Osteocyte (in vitro differentiated cells): ENCODE measurements at regions not wholly inside any gene's neighbourhood (a gene's known extent, or its start where the extent isn't known, plus 50 kb on each side); places are given as distances from the start of the nearest gene placed in this dataset.

Experiments used
- DNase-seq: peaks from one replicate; pipeline ENCODE4 v3.0.0; 2021; ENCODE audit warnings: mixed read lengths; ENCODE audit not compliant: unreplicated experiment; ENCODE audit errors: extremely low spot score
- H3K27ac Mint-ChIP-seq: one replicate; pipeline ENCODE4 v1.8.0; 2021; ENCODE audit warnings: mild to moderate bottlenecking, mixed read lengths; ENCODE audit not compliant: unreplicated experiment
- H3K27me3 Mint-ChIP-seq: one replicate; pipeline ENCODE4 v1.8.0; 2021; ENCODE audit warnings: mixed read lengths; ENCODE audit not compliant: unreplicated experiment
- H3K36me3 Mint-ChIP-seq: one replicate; pipeline ENCODE4 v1.8.0; 2021; ENCODE audit warnings: mixed read lengths; ENCODE audit not compliant: unreplicated experiment
- H3K4me1 Mint-ChIP-seq: one replicate; pipeline ENCODE4 v1.8.0; 2021; ENCODE audit warnings: mixed read lengths; ENCODE audit not compliant: unreplicated experiment
- H3K4me3 Mint-ChIP-seq: one replicate; pipeline ENCODE4 v1.8.0; 2021; ENCODE audit warnings: mild to moderate bottlenecking, moderate library complexity, mixed read lengths; ENCODE audit not compliant: unreplicated experiment
- H3K9me3 Mint-ChIP-seq: one replicate; pipeline ENCODE4 v1.8.0; 2021; ENCODE audit warnings: mixed read lengths; ENCODE audit not compliant: unreplicated experiment
- TF ChIP-seq, protein P1 (sequence below): fragments of 200-600 bp; sonication (generic); IDR thresholded peaks from 2 replicates; pipeline ENCODE4 v1.5.0; 2021; ENCODE audit warnings: antibody characterized with exemption, mild to moderate bottlenecking, moderate library complexity

DNA sequence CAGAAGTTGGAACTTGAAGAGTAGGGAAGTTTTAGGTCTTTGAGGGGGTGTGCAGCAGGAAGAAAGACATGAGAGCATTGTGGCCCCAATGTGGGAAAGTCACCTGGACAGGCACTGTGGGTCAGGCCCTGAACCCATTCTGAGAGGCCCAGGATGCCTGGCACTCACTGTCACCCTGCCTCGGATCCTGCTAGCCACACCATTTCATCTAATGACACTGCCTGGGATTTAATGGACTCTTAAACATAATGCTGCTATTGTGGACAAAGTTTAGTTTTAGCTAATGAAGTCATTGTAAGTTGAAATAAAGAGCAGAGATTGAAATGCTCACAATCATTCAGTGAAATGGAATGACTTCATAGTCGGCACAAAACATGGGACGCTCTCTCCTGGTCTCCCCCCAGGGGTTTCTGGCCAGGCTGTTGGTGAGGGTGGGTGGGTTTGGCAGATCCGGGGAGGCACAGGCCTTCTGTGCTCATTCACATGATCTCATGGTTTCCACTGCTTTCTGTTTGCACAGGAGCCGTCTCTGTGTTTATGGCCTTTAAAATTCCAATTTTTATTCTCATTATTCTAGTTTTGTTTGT lies 141.8 kb upstream of the KLHL29 start:
- TF ChIP-seq, protein P1, sequence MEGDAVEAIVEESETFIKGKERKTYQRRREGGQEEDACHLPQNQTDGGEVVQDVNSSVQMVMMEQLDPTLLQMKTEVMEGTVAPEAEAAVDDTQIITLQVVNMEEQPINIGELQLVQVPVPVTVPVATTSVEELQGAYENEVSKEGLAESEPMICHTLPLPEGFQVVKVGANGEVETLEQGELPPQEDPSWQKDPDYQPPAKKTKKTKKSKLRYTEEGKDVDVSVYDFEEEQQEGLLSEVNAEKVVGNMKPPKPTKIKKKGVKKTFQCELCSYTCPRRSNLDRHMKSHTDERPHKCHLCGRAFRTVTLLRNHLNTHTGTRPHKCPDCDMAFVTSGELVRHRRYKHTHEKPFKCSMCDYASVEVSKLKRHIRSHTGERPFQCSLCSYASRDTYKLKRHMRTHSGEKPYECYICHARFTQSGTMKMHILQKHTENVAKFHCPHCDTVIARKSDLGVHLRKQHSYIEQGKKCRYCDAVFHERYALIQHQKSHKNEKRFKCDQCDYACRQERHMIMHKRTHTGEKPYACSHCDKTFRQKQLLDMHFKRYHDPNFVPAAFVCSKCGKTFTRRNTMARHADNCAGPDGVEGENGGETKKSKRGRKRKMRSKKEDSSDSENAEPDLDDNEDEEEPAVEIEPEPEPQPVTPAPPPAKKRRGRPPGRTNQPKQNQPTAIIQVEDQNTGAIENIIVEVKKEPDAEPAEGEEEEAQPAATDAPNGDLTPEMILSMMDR, result no peak
- H3K36me3 Mint-ChIP-seq, result no peaks in the 10 kb centered on the region
- peaks cover 12% of the 10 kb centered on the region for H3K4me1 Mint-ChIP-seq
- no peaks in the 10 kb centered on the region for H3K9me3 Mint-ChIP-seq
- no peak overlapping the region for H3K27ac Mint-ChIP-seq
- no peak overlapping the region for H3K4me3 Mint-ChIP-seq
- DNase-seq, result no peak
- H3K27me3 Mint-ChIP-seq, result peaks cover 8% of the 10 kb centered on the region

GRCh38 chr2:23244617-23245016 lies 140.4 kb upstream of the KLHL29 start:
- Mint-ChIP-seq H3K27ac (no peak overlapping the region), H3K4me3 (no peak overlapping the region), H3K9me3 (no peaks in the 10 kb centered on the region), H3K27me3 (peaks cover 7% of the 10 kb centered on the region), H3K36me3 (no peaks in the 10 kb centered on the region), H3K4me1 (peaks cover 12% of the 10 kb centered on the region)
- TF ChIP-seq, protein P1, result no peak
- DNase-seq, result no peak

DNA sequence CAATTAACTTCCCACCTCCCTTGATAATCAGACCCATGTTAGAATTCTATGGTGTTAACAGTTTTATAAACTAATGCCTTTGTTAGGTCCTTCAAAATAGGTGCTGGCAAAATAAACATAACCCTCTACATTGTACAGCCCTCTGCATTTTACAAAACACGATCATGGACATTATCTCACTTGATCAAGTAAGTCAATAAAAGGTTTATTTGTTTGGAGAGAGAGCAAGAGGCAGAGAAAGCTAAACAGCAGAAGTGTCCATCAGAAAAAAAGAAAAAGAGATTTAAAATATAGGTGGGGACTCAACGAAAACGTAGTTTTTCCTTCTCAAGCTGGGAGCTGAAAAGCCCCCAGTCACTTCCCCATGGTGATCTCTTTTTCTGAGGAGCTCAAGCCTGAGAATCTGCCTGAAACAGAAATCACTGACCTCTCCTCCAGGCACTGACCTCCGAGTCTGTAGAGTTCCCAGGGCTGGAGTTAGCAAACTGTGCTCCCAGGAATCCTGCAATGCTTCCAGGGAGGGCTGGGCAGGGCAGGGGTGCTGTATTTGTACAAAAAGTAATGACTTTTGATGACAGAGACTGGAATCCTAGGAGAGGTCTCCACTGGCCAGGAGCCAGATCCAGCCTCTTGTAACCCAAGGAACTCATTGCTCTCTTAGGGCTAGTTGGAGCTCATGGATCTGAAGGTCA lies 137.8 kb upstream of the KLHL29 start:
- Mint-ChIP-seq H3K4me3 (no peak overlapping the region), H3K36me3 (no peaks in the 10 kb centered on the region), H3K27ac (no peak overlapping the region), H3K27me3 (peaks cover 19% of the 10 kb centered on the region), H3K4me1 (peaks cover 2% of the 10 kb centered on the region), H3K9me3 (no peaks in the 10 kb centered on the region)
- DNase-seq, result no peak
- TF ChIP-seq, protein P1, result no peak

- H3K36me3 Mint-ChIP-seq, result no peaks in the 10 kb centered on the region
- TF ChIP-seq, protein P1, result no peak
- H3K4me3 Mint-ChIP-seq, result no peak overlapping the region
- peaks cover 23% of the 10 kb centered on the region for H3K27me3 Mint-ChIP-seq
- H3K27ac Mint-ChIP-seq, result no peak overlapping the region
- DNase-seq, result no peak
- no peaks in the 10 kb centered on the region for H3K4me1 Mint-ChIP-seq
- no peaks in the 10 kb centered on the region for H3K9me3 Mint-ChIP-seq
These were observed 136.3 kb upstream of the KLHL29 start for GRCh38 chr2:23248667-23249066.

DNA sequence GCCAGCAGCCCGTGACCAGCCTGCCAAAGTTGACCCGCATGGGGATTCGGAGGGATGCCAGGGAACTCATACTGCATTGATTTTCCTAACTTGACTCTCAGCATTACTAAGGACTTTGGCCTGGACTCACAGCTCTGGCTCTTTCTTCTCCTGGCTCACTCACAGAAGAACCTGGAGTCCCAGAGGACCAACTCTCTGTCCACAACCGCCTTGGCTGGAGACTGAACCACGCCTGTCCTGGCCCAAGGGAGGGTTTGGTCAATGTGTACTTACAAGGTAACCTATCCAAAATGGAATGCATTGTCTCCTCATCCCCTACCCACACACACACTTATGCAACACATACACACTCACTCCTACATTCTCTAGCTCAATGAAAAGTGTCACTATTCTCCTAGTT lies 135.6 kb upstream of the KLHL29 start:
- Mint-ChIP-seq H3K36me3 (no peaks in the 10 kb centered on the region), H3K27me3 (peaks cover 30% of the 10 kb centered on the region), H3K27ac (no peak overlapping the region), H3K9me3 (no peaks in the 10 kb centered on the region), H3K4me1 (no peaks in the 10 kb centered on the region), H3K4me3 (no peak overlapping the region)
- no peak for DNase-seq
- TF ChIP-seq, protein P1, result no peak
